Activated T-cell treated with anti-CD3 and anti-CD28 coated beads, Interleukin-2, amount 50 U/mL, for 4 hours (primary cell): ENCODE measurements at regions not wholly inside any gene's neighbourhood (a gene's known extent, or its start where the extent isn't known, plus 50 kb on each side); places are given as distances from the start of the nearest gene placed in this dataset.
A peak's percentile ranks its signal among the peaks of the same experiment; 100 is the strongest.

ENCODE experiments used
- ATAC-seq, 2 donors: fragments of 200-7000 bp; cut with Tn5 transposase; one replicate each; pipeline ENCODE4 v1.10.0; 2021
- DNase-seq: peaks from one replicate; pipeline ENCODE4 v3.0.0-alpha.2; 2020
- H3K27me3 Mint-ChIP-seq: one replicate; pipeline ENCODE4 v1.8.0; 2021; ENCODE audit warnings: low read depth, mixed read lengths
- H3K36me3 Mint-ChIP-seq: one replicate; pipeline ENCODE4 v1.8.0; 2022; ENCODE audit warnings: mixed read lengths; ENCODE audit not compliant: insufficient read depth
- H3K4me1 Mint-ChIP-seq: one replicate; pipeline ENCODE4 v1.8.0; 2021; ENCODE audit warnings: low read depth, mixed read lengths
- H3K4me3 Mint-ChIP-seq: one replicate; pipeline ENCODE4 v1.8.0; 2021; ENCODE audit warnings: mild to moderate bottlenecking, moderate library complexity, mixed read lengths
- H3K9me3 Mint-ChIP-seq: one replicate; pipeline ENCODE4 v1.8.0; 2021; ENCODE audit warnings: mixed read lengths

DNA sequence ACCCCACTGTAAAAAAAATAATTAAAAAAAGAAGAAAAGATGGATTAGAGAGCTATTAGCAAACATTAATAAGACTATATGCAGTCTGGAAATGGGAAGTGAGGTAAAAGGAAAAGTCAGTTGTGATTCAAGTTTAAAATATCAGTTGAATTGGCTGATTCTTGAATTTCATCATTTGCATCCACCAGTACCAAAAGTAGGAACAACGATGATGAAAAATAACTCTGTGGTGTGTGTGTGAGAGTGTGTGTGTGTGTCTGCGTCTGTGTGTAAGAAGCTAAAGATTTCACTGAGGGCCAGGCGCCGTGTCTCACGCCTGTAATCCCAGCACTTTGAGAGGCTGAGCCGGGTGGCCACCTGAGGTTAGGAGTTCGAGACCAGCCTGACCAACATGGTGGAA, 56.0 kb upstream of the SLC4A7 start:
- Mint-ChIP-seq H3K4me1 (peaks cover 12% of the 10 kb centered on the region), H3K9me3 (no peaks in the 10 kb centered on the region), H3K36me3 (no peaks in the 10 kb centered on the region), H3K4me3 (no peak overlapping the region), H3K27me3 (no peaks in the 10 kb centered on the region)
- no peak for ATAC-seq
- no peak for DNase-seq

DNA sequence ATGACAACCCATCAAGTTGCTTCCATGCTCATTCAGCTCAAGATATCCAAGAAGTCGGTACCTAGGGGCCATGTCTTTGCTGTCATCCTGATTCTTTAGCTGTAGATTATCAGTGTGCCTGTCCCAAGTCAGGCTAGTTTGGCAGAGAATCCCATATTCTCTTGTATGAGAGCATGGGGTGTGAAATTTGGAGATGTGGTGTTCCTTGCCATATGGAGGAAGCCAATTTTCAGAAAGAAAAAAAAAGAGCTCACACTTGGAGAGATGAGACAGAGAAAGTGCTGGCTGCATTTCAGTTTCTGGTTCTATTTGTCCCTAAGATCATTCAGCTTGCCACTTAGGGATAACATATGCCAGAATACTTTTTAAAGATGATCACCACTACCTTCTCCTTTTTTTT, 52.3 kb upstream of the SLC4A7 start:
- H3K36me3 Mint-ChIP-seq = no peaks in the 10 kb centered on the region
- no peaks in the 10 kb centered on the region for H3K9me3 Mint-ChIP-seq
- no peak for DNase-seq
- H3K4me3 Mint-ChIP-seq = no peak overlapping the region
- ATAC-seq = no peak
- H3K27me3 Mint-ChIP-seq = no peaks in the 10 kb centered on the region
- H3K4me1 Mint-ChIP-seq = peaks cover 22% of the 10 kb centered on the region

DNA sequence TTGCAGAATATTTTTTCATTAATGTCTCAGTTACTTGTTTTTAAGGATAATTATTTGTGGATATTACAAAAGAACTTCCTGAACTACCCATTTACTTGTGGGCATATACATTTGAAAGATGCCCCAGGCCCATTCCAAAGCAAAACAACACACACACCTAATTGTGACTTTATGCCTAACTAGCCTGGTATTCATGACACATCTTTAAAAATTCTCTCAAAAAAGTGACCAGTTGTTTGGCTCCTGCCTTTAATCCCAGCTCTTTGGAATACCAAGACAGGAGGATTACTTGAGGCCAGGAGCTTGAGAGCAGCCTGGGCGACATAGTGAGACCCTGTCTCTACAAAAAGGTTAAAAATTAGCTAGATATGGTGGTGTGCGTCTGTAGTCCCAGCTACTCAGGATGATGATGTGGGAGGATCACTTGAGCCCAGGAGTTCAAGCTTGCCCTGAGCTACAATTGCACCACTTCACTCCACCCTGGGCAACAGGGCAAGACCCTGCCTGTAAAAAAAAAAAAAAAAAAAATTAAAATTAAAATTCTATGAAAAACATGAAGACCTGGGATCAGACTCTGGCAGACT, 51.7 kb upstream of the SLC4A7 start:
- Mint-ChIP-seq H3K4me1 (peaks cover 22% of the 10 kb centered on the region), H3K27me3 (no peaks in the 10 kb centered on the region), H3K9me3 (no peaks in the 10 kb centered on the region), H3K36me3 (no peaks in the 10 kb centered on the region), H3K4me3 (no peak overlapping the region)
- ATAC-seq = no peak
- DNase-seq = no peak

DNA sequence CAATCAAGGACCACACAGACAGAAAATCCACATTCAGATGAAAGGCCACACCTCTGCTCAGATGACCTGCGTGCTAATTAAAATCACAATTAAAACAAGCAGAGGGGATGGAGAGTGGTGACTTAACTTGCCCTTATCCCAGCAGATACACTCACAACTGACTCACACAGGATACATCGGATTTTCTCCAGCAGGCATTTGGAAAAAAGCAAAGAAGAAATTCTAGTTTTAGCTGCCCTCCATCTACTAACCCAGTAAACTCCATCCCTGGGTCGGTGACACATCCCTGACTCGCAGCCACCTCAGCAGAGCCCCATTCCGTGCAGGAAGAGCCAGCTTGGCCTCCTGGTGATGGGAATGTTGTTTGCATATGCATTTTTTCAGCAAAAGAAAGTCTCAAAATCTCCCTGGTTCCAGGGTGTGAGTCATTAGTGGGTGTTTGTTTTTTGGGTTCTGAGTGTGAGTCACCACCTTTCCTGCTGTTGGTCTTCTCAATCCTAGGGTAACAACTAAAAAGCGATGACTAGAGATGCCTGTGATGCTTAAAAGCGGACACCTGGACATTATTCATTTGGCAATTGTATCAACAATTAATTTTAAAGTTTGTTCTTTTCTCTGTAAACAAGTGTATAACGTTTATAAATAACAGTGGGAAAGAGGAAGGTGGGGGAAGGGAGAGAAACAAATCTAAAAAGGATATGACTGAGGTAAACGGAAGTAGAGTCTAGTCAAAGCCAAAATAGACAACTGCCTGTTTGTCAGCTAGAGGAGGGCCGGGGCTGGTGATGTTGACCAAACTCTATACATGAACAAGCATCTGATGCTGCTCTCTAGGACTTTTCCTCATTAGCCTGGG, 49.8 kb upstream of the SLC4A7 start:
- DNase-seq (peak; percentile 6), ATAC-seq (peak; percentile 72 to 91)
- Mint-ChIP-seq H3K9me3 (no peaks in the 10 kb centered on the region), H3K4me3 (peak overlapping the region; percentile 39), H3K27me3 (no peaks in the 10 kb centered on the region), H3K4me1 (peaks cover 22% of the 10 kb centered on the region), H3K36me3 (no peaks in the 10 kb centered on the region)
